ENCODE measurements at regions not wholly inside any gene's neighbourhood (a gene's known extent, or its start where the extent isn't known, plus 50 kb on each side); places are given as distances from the start of the nearest gene placed in this dataset.
"Not testable (repeated sequence)": the region's sequence is repeated elsewhere in the genome, so short reads cannot be mapped to it uniquely, and the experiment has no call there.

DNA sequence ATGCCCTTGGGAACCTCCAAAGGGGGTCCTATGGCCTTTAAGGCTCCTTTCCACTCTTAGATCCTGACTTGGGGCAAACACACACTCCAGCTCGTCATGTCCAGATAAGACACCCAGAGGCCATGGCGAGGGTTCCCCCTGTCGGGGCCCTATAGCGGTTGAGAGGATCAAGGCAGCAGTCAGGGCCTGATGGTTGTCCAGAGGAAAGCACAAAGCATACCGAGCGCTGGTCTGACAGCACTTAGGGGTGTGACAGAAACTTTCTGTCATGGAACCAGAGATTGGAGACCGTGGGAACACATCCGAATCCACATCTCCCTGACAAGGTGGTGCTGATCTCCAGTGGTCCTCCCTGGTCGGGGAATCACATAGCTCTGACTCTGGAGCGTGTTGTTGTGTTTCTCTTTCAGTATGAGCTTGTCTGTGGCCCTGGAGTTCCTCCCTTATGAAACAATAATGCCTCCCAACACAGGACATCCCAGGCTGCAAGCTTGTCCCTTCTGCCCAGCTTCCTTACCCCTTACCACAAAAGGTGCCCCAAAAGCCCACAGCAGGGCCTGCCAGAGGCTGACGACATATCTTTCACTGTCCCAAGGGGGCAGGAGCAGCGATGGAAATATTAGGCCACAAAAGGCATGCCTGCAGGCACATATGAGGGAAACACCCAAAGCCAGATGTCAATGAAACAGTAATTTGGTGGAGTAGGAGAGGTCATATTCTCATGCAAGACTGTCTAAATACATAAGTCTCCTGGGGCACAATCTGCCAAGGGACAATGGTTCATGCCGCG lies 144.2 kb downstream of the ADRA2C start:
- H3K27ac ChIP-seq (ENCODE audit: low read depth, low read length, poor library complexity, severe bottlenecking); POLR2A ChIA-PET (ENCODE audit: low non-redundant PET); DNase-seq (ENCODE audit: low spot score); H3K27me3 ChIP-seq (replicated peaks; ENCODE audit: insufficient read depth, low read depth, low read length, poor library complexity); BruUV-seq (replicated peaks); H3K4me1 ChIP-seq (ENCODE audit: insufficient read depth, low read length, poor library complexity, severe bottlenecking); H3K36me3 ChIP-seq (ENCODE audit: insufficient read depth, low read length, poor library complexity, severe bottlenecking); H3K4me3 ChIP-seq (ENCODE audit: low read depth, low read length, poor library complexity, severe bottlenecking); H3K9me3 ChIP-seq (ENCODE audit: low read depth, low read length, poor library complexity, severe bottlenecking); intact Hi-C loops (cut with micrococcal nuclease; ENCODE audit: unreplicated experiment): not testable (repeated sequence)
- CTCF ChIA-PET = interaction anchor here (0.6 kb wide), 1 partner anchor 30 kb away, joined by 3 read pairs; no protein-coding TSS in a partner anchor

DNA sequence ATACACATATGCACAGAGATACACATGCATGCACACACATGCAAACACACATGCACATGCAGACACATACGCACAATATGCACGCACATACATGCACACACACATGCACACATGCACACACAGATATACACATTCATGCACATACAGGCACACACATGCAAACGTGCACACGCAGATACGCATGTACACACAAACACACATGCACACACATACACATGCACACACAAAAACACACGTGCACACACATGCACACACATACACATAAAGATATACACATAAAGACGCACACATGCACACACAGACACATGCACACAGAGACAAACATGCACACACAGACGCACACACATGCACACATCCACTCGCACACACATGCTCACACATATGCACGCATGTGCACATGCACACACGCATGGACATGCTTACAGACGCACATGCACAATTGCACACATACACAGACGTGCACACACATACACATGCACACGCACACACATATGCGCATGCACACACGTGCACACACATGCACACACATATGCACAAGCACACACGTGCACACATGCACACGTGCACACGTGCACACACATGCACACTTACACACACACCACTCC lies 145.2 kb downstream of the ADRA2C start:
- POLR2A ChIA-PET (ENCODE audit: low non-redundant PET) = no interaction called here
- Histone ChIP-seq H3K27ac (ENCODE audit: low read depth, low read length, poor library complexity, severe bottlenecking) (no peak overlapping the region), H3K9me3 (ENCODE audit: low read depth, low read length, poor library complexity, severe bottlenecking) (no peaks in the 10 kb centered on the region), H3K4me1 (ENCODE audit: insufficient read depth, low read length, poor library complexity, severe bottlenecking) (no peaks in the 10 kb centered on the region), H3K36me3 (ENCODE audit: insufficient read depth, low read length, poor library complexity, severe bottlenecking) (no peaks in the 10 kb centered on the region), H3K4me3 (ENCODE audit: low read depth, low read length, poor library complexity, severe bottlenecking) (no peak overlapping the region), H3K27me3 (replicated peaks; ENCODE audit: insufficient read depth, low read depth, low read length, poor library complexity) (no peaks in the 10 kb centered on the region)
- TF ChIP-seq, protein P1, sequence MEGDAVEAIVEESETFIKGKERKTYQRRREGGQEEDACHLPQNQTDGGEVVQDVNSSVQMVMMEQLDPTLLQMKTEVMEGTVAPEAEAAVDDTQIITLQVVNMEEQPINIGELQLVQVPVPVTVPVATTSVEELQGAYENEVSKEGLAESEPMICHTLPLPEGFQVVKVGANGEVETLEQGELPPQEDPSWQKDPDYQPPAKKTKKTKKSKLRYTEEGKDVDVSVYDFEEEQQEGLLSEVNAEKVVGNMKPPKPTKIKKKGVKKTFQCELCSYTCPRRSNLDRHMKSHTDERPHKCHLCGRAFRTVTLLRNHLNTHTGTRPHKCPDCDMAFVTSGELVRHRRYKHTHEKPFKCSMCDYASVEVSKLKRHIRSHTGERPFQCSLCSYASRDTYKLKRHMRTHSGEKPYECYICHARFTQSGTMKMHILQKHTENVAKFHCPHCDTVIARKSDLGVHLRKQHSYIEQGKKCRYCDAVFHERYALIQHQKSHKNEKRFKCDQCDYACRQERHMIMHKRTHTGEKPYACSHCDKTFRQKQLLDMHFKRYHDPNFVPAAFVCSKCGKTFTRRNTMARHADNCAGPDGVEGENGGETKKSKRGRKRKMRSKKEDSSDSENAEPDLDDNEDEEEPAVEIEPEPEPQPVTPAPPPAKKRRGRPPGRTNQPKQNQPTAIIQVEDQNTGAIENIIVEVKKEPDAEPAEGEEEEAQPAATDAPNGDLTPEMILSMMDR (conservative IDR thresholded peaks at IDR 0.05; ENCODE audit: low read depth, low read length) = no peak
- no peak for TF ChIP-seq EZH2 (IDR thresholded peaks at IDR 0.05; ENCODE audit: borderline replicate concordance, low read depth, low read length, poor library complexity, severe bottlenecking)
- intact Hi-C loops (cut with micrococcal nuclease; ENCODE audit: unreplicated experiment) = no loop called here
- DNase-seq (ENCODE audit: low spot score) = no peak
- BruUV-seq (replicated peaks) = no TSS peak
- CTCF ChIA-PET = no interaction called here

DNA sequence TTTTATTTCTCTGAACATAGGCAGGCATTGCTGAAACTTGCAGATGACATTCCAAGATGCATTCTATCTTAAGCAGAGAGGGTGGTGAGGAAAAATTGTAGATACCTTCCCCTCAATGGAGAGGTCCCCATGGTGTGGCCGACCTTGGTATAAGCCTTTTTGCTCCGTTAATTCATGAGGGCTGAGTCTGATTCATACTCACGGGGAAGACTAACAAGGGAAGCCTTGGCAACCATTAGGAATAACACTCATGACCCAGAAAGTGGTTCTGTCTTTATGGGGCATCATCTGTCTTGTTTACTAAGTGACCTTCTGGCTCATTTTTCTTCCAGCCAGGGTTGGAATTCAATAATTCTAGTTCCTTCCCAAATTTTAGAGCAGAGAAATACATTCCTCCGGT lies 148.3 kb downstream of the ADRA2C start:
- H3K4me1 ChIP-seq (ENCODE audit: insufficient read depth, low read length, poor library complexity, severe bottlenecking); H3K27ac ChIP-seq (ENCODE audit: low read depth, low read length, poor library complexity, severe bottlenecking); H3K36me3 ChIP-seq (ENCODE audit: insufficient read depth, low read length, poor library complexity, severe bottlenecking); intact Hi-C loops (cut with micrococcal nuclease; ENCODE audit: unreplicated experiment); H3K9me3 ChIP-seq (ENCODE audit: low read depth, low read length, poor library complexity, severe bottlenecking); POLR2A ChIA-PET (ENCODE audit: low non-redundant PET); H3K27me3 ChIP-seq (replicated peaks; ENCODE audit: insufficient read depth, low read depth, low read length, poor library complexity); DNase-seq (ENCODE audit: low spot score); BruUV-seq (replicated peaks); H3K4me3 ChIP-seq (ENCODE audit: low read depth, low read length, poor library complexity, severe bottlenecking); CTCF ChIA-PET: not testable (repeated sequence)

DNA sequence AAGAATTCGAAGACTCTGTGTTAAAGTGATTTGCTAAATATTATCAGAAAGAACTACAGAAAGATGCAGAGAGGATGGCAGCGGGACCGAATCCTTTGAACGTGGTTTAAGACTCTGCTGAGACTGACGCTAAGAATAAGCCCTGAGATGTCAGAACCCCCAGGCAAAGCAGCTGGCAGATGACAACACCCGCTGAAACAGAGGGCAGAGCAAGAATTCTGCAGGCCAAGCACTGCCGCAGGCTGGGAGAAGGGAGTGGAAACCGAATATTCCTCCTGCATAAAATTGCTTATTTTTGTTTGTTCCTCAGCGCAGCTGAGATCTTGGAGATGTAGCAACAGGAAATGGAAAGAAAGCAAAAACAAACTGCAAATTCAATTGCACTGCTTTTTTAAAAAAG lies 153.3 kb downstream of the ADRA2C start:
- DNase-seq (ENCODE audit: low spot score) = not testable (repeated sequence)

DNA sequence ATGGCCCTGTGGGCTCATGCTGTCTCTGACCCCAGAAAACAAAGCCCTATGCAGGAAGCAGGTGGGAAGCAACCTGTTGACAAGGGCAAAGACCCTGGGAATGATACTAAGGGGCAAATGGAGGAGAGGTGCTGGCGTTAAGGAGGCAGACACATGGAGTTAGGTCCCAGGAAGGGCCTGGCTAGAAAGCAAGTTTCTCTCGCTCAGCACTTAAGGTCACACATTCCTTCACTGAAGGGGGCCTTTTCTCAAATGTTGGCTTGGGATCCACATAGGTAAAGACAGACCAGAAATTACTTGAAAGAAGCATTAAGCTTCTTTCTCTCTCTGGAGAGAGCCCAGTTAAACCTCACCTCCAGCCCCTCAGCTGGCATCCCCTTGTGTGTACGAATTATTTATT lies 155.7 kb downstream of the ADRA2C start:
- H3K27me3 ChIP-seq (replicated peaks; ENCODE audit: insufficient read depth, low read depth, low read length, poor library complexity); H3K4me3 ChIP-seq (ENCODE audit: low read depth, low read length, poor library complexity, severe bottlenecking); H3K9me3 ChIP-seq (ENCODE audit: low read depth, low read length, poor library complexity, severe bottlenecking); H3K4me1 ChIP-seq (ENCODE audit: insufficient read depth, low read length, poor library complexity, severe bottlenecking); CTCF ChIA-PET; H3K27ac ChIP-seq (ENCODE audit: low read depth, low read length, poor library complexity, severe bottlenecking); intact Hi-C loops (cut with micrococcal nuclease; ENCODE audit: unreplicated experiment); H3K36me3 ChIP-seq (ENCODE audit: insufficient read depth, low read length, poor library complexity, severe bottlenecking); DNase-seq (ENCODE audit: low spot score); BruUV-seq (replicated peaks): not testable (repeated sequence)
- POLR2A ChIA-PET (ENCODE audit: low non-redundant PET) = interaction anchor here (0.7 kb wide), 1 partner anchor 1426 kb away, joined by 4 read pairs; no protein-coding TSS in a partner anchor

More for the DNA sequence above, 153.3 kb downstream of the ADRA2C start:
- H3K4me3 ChIP-seq (ENCODE audit: low read depth, low read length, poor library complexity, severe bottlenecking); CTCF ChIA-PET; H3K27me3 ChIP-seq (replicated peaks; ENCODE audit: insufficient read depth, low read depth, low read length, poor library complexity); POLR2A ChIA-PET (ENCODE audit: low non-redundant PET); H3K27ac ChIP-seq (ENCODE audit: low read depth, low read length, poor library complexity, severe bottlenecking); H3K4me1 ChIP-seq (ENCODE audit: insufficient read depth, low read length, poor library complexity, severe bottlenecking); intact Hi-C loops (cut with micrococcal nuclease; ENCODE audit: unreplicated experiment); BruUV-seq (replicated peaks); H3K36me3 ChIP-seq (ENCODE audit: insufficient read depth, low read length, poor library complexity, severe bottlenecking); H3K9me3 ChIP-seq (ENCODE audit: low read depth, low read length, poor library complexity, severe bottlenecking): not testable (repeated sequence)

DNA sequence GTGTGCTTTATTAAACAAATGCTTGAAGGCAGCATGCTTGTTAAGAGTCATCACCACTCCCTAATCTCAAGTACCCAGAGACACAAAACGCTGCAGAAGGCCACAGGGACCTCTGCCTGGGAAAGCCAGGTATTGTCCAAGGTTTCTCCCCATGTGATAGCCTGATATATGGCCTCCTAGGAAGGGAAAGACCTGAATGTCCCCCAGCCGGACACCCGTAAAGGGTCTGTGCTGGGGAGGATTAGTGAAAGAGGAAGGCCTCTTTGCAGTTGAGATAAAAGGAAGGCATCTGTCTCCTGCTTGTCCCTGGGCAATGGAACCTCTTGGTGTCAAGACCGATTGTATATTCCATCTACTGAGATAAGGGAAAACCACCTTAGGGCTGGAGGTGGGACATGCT lies 159.7 kb downstream of the ADRA2C start:
- H3K9me3 ChIP-seq (ENCODE audit: low read depth, low read length, poor library complexity, severe bottlenecking); H3K27me3 ChIP-seq (replicated peaks; ENCODE audit: insufficient read depth, low read depth, low read length, poor library complexity); CTCF ChIA-PET; intact Hi-C loops (cut with micrococcal nuclease; ENCODE audit: unreplicated experiment); H3K36me3 ChIP-seq (ENCODE audit: insufficient read depth, low read length, poor library complexity, severe bottlenecking); BruUV-seq (replicated peaks); DNase-seq (ENCODE audit: low spot score); H3K27ac ChIP-seq (ENCODE audit: low read depth, low read length, poor library complexity, severe bottlenecking); POLR2A ChIA-PET (ENCODE audit: low non-redundant PET); H3K4me1 ChIP-seq (ENCODE audit: insufficient read depth, low read length, poor library complexity, severe bottlenecking); H3K4me3 ChIP-seq (ENCODE audit: low read depth, low read length, poor library complexity, severe bottlenecking): not testable (repeated sequence)

DNA sequence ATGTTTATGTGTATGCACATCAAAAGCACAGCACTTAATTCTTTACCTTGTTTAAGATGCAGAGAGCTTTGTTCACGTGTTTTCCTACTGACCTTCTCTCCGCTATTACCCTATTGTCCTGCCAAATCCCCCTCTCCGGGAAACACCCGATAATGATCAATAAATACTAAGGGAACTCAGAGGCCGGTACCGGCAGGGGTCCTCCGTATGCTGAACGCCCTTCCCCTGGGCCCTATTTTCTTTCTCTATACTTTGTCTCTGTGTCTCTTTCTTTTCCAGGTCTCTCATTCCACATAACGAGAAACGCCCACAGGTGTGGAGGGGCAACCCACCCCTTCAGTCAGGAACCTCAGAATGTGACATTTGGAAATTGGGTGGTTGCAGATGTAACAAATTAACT lies 160.1 kb downstream of the ADRA2C start:
- H3K9me3 ChIP-seq (ENCODE audit: low read depth, low read length, poor library complexity, severe bottlenecking); H3K36me3 ChIP-seq (ENCODE audit: insufficient read depth, low read length, poor library complexity, severe bottlenecking); POLR2A ChIA-PET (ENCODE audit: low non-redundant PET); H3K27me3 ChIP-seq (replicated peaks; ENCODE audit: insufficient read depth, low read depth, low read length, poor library complexity); BruUV-seq (replicated peaks); DNase-seq (ENCODE audit: low spot score); H3K27ac ChIP-seq (ENCODE audit: low read depth, low read length, poor library complexity, severe bottlenecking); H3K4me3 ChIP-seq (ENCODE audit: low read depth, low read length, poor library complexity, severe bottlenecking); CTCF ChIA-PET; H3K4me1 ChIP-seq (ENCODE audit: insufficient read depth, low read length, poor library complexity, severe bottlenecking); intact Hi-C loops (cut with micrococcal nuclease; ENCODE audit: unreplicated experiment): not testable (repeated sequence)

All from A673 (cell line).